GM18505 (cell line): ENCODE measurements at regions not wholly inside any gene's neighbourhood (a gene's known extent, or its start where the extent isn't known, plus 50 kb on each side); places are given as distances from the start of the nearest gene placed in this dataset.
A peak's percentile ranks its signal among the peaks of the same experiment; 100 is the strongest.

ENCODE experiments used
- ATAC-seq: cut with Tn5 transposase; IDR thresholded peaks from one replicate; pipeline ENCODE4 v1.9.1; 2021; ENCODE audit not compliant: unreplicated experiment
- POLR2A ChIP-seq: IDR thresholded peaks from 4 replicates; pipeline ENCODE4 v1.6.1; 2011; ENCODE audit warnings: borderline replicate concordance; ENCODE audit not compliant: insufficient read depth, insufficient read length; ENCODE audit errors: extremely low read depth

GRCh38 chr7:124295289-124295688 lies 262.4 kb upstream of the TMEM229A start:
- no peak for TF ChIP-seq POLR2A
- no peak for ATAC-seq

GRCh38 chr7:124284937-124285336 lies 252.1 kb upstream of the TMEM229A start:
- ATAC-seq = no peak
- no peak for TF ChIP-seq POLR2A

- peak; percentile 99 for ATAC-seq
- no peak for TF ChIP-seq POLR2A
These were observed 243.2 kb upstream of the TMEM229A start for GRCh38 chr7:124276005-124276622.

- no peak for TF ChIP-seq POLR2A
- no peak for ATAC-seq
These were observed 242.5 kb upstream of the TMEM229A start for GRCh38 chr7:124275411-124275810.

- no peak for TF ChIP-seq POLR2A
- no peak for ATAC-seq
These were observed 236.9 kb upstream of the TMEM229A start for GRCh38 chr7:124269774-124270173.

GRCh38 chr7:124267154-124267553 lies 234.3 kb upstream of the TMEM229A start:
- TF ChIP-seq POLR2A = no peak
- no peak for ATAC-seq

- peak; percentile 96 for ATAC-seq
- no peak for TF ChIP-seq POLR2A
These were observed 230.5 kb upstream of the TMEM229A start for GRCh38 chr7:124263232-124263827.

GRCh38 chr7:124261710-124262109 lies 228.8 kb upstream of the TMEM229A start:
- no peak for ATAC-seq
- no peak for TF ChIP-seq POLR2A

- ATAC-seq = peak; percentile 66
- no peak for TF ChIP-seq POLR2A
These were observed 224.9 kb upstream of the TMEM229A start for GRCh38 chr7:124257638-124258308.

- TF ChIP-seq POLR2A = no peak
- no peak for ATAC-seq
These were observed 222.3 kb upstream of the TMEM229A start for GRCh38 chr7:124255041-124255655.

- no peak for ATAC-seq
- no peak for TF ChIP-seq POLR2A
These were observed 221.5 kb upstream of the TMEM229A start for GRCh38 chr7:124254396-124254795.

- no peak for ATAC-seq
- TF ChIP-seq POLR2A = no peak
These were observed 218.8 kb upstream of the TMEM229A start for GRCh38 chr7:124251636-124252035.

- peak; percentile 51 for ATAC-seq
- no peak for TF ChIP-seq POLR2A
These were observed 217.6 kb upstream of the TMEM229A start for GRCh38 chr7:124250297-124251034.
